Endothelial cell of umbilical vein (primary cell): ENCODE measurements at regions not wholly inside any gene's neighbourhood (a gene's known extent, or its start where the extent isn't known, plus 50 kb on each side); places are given as distances from the start of the nearest gene placed in this dataset.
"Not testable (repeated sequence)": the region's sequence is repeated elsewhere in the genome, so short reads cannot be mapped to it uniquely, and the experiment has no call there.

Experiments used
- EZH2 ChIP-seq: IDR thresholded peaks from 2 replicates; pipeline ENCODE4 v1.6.1; 2012; ENCODE audit warnings: borderline replicate concordance, low read depth, mild to moderate bottlenecking, moderate library complexity, low read length, inconsistent platforms; ENCODE audit not compliant: severe bottlenecking
- FOS ChIP-seq: IDR thresholded peaks from 2 replicates; pipeline ENCODE4 v1.6.1; 2011; ENCODE audit warnings: mild to moderate bottlenecking, low read length, moderate library complexity, borderline replicate concordance; ENCODE audit not compliant: insufficient read depth
- JUN ChIP-seq: IDR thresholded peaks from 2 replicates; pipeline ENCODE4 v1.6.1; 2011; ENCODE audit warnings: borderline replicate concordance, low read depth; ENCODE audit not compliant: insufficient read length, insufficient read depth
- MYC ChIP-seq: IDR thresholded peaks from one replicate; pipeline ENCODE4 v1.6.1; 2011; ENCODE audit warnings: mild to moderate bottlenecking, low read depth, low read length
- POLR2A ChIP-seq: IDR thresholded peaks from 2 replicates; pipeline ENCODE4 v1.6.1; 2012; ENCODE audit warnings: low read depth, mild to moderate bottlenecking, control low read depth, low read length
- POLR2AphosphoS5 ChIP-seq: IDR thresholded peaks from 2 replicates; pipeline ENCODE4 v1.6.1; 2012; ENCODE audit warnings: low read depth, mild to moderate bottlenecking, control low read depth, low read length, moderate library complexity; ENCODE audit not compliant: insufficient read depth
- TF ChIP-seq, protein P1 (sequence below), 2 donors: IDR thresholded peaks; 1 replicate in 1 of 2; 2 replicates in 1 of 2; pipeline ENCODE4 v1.5.1; 2011; ENCODE audit warnings: low read length in 2 of 2, mild to moderate bottlenecking in 2 of 2, moderate library complexity in 2 of 2, control low read depth in 1 of 2, inconsistent platforms in 1 of 2, low read depth in 1 of 2; ENCODE audit not compliant: insufficient read depth in 1 of 2; ENCODE audit errors: extremely low read depth in 1 of 2
- TF ChIP-seq, protein P2 (sequence below): IDR thresholded peaks from 2 replicates; pipeline ENCODE4 v1.6.1; 2011; ENCODE audit not compliant: insufficient read depth, insufficient read length

DNA sequence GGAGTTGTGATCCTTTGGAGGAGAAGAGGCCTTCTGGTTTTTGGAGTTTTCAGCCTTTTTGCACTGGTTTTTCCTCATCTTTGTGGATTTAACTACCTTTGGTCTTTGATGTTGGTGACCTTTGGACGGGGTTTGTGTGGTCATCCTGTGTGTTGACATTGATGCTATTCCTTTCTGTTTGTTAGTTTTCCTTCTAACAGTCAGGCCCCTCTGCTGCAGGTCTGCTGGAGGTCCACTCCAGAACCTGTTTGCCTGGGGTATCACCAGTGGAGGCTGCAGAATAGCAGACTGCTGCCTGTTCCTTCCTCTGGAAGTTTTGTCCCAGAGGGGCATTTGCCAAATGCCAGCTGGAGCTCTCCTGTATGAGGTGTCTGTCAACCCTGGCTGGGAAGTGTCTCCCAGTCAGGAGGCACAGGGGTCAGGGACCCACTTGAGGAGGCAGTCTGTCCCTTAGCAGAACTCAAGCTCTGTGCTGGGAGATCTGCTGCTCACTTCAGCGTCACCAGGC, 149.4 kb upstream of the G2E3 start:
- TF ChIP-seq, protein P1, sequence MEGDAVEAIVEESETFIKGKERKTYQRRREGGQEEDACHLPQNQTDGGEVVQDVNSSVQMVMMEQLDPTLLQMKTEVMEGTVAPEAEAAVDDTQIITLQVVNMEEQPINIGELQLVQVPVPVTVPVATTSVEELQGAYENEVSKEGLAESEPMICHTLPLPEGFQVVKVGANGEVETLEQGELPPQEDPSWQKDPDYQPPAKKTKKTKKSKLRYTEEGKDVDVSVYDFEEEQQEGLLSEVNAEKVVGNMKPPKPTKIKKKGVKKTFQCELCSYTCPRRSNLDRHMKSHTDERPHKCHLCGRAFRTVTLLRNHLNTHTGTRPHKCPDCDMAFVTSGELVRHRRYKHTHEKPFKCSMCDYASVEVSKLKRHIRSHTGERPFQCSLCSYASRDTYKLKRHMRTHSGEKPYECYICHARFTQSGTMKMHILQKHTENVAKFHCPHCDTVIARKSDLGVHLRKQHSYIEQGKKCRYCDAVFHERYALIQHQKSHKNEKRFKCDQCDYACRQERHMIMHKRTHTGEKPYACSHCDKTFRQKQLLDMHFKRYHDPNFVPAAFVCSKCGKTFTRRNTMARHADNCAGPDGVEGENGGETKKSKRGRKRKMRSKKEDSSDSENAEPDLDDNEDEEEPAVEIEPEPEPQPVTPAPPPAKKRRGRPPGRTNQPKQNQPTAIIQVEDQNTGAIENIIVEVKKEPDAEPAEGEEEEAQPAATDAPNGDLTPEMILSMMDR (IDR thresholded peaks at IDR 0.05; ENCODE audit: extremely low read depth in 1 of 2, insufficient read depth in 1 of 2, low read depth in 1 of 2, low read length in 2 of 2): not testable (repeated sequence)
- not testable (repeated sequence) for TF ChIP-seq POLR2AphosphoS5, POLR2A, FOS, EZH2, MYC, JUN
- TF ChIP-seq, protein P2, sequence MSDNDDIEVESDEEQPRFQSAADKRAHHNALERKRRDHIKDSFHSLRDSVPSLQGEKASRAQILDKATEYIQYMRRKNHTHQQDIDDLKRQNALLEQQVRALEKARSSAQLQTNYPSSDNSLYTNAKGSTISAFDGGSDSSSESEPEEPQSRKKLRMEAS: not testable (repeated sequence)
